C1 segment of cervical spinal cord (tissue), 14 donors: ENCODE measurements at regions not wholly inside any gene's neighbourhood (a gene's known extent, or its start where the extent isn't known, plus 50 kb on each side); places are given as distances from the start of the nearest gene placed in this dataset.

Experiments
- DNase-seq, 14 donors: peaks; one replicate each; lab custom pipeline; 2025; lab: John Stamatoyannopoulos, UW

DNA sequence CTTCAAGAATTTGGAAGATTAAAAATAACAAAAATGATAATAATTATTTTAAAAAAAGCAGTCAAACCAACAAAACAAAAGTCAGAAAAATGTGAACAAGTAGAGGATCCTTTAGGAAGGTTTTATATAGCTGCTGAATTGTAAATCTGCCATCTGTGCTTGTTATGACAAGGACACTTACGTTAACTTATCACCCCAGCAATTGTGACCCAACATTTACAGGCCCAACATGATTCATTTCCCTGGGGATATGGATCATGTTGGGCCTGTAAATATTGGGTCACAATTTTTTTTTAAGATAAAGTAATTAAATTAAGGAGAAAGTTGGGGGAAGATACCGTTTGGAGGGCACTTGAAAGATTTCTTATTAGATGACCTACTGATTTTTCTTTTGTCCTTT lies 261.4 kb upstream of the HABP2 start:
- DNase-seq = no peak

DNA sequence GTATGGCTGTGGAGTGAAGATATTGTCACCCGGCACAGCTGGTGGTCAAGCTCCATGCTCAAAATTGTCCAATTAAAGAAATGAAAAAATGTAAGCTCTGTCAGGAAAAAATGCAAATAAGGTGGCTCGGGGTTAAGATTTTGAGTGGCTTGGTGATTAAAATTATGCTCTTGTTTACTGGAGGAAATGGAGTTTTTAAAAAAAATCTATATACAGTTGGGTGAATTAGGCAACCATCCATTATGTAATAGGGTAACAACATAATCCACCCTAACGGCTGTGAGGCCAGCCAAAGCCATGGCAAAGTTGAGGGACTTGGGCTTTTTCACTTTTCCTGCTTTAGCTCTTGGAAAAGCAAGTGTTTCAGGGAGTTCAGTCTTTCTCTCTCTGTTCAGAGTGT lies 260.8 kb upstream of the HABP2 start:
- DNase-seq = no peak

DNA sequence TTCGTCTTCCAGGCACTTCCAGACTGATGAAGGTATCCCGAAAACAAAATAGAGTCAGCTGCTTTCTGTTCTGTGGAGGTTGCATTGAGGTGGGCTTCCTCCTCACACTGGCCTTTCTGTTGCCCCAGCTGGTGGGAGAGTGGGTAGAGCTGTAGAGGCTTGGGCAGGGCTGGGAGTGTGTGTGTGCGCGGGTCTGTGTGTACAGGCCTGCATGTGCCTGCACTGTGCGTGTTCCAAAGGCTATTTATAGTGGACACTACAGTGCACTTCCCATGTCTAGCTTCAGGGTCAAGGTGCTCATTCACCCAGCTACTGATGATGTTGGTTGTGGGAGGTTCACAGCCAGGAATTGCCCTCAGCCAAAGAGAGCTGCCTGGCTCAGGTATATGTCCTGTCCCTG lies 260.1 kb upstream of the HABP2 start:
- no peak for DNase-seq

DNA sequence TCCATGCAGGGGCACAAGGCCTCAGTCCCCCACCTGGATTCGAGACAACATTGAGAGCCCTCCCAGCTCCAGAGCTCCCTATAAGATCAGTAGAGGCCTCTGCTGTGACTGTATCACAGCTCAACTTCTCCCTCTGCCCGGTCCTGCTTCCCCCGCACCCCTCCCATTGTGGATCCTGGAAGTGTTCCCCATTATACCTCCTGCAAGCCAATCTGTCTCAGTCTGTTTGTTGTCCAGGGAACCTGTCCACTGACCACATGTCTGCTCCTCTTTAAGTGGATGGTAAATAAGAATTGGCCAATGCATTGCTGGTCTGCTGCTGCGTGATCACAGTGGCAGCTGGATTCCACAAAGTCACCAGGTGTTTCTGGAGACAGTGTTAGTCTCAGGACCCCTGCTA lies 259.7 kb upstream of the HABP2 start:
- no peak for DNase-seq

DNA sequence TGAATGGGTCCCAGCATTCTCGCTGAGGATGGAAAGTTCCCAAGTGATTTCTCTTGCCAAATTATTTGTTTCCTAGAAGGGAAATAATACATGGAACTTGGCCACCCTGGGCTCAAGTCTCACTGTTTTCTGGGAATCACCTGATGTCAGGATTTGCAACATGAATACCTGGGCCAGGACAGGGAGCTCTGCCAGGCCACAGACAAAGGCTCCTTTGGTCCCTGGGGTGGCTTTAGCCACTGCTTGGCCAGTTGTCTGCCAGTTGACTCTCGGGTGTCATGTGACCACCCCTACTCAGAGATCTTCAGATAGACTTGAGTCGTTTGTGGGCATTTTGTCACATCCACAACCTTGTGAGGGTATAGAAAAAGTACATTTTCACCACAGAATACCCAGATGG lies 258.0 kb upstream of the HABP2 start:
- peak in 2 of 14 donors; percentile 10 to 46 for DNase-seq

DNA sequence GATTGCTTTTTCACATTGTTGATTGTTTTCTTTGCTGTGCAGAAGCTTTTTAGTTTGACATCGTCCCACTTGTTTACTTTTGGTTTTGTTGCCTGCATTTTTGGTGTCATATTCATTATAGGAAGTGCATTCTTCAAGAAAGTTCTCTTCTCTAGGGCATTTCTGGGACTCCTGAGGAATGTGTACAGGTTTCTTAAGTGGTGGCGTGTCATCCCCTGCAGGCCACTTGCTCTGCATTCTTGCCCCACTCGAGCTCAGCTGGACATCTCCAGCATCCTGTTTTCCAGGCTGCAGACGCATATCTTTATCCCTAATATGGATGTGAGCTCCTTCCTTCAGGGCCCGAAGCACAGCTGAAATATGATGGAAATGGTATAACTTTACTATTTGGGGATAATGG lies 255.6 kb upstream of the HABP2 start:
- DNase-seq = no peak

DNA sequence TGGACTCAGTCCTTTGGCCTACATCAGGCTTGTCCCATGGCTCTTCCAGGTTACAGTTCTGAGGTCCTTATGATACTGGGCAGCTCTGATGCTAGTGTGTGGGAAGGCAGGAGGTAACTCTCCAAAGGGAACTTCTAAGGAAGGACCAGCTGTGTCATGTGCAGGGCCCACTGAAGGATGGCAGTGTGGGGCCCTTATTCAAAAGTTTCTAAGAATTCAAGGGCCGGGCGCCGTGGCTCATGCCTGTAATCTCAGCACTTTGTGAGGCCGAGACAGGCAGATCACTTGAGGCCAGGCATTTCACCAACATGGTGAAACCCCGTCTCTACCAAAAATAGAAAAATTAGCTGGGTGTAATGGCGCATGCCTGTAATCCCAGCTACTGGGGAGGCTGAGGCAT lies 254.2 kb upstream of the HABP2 start:
- DNase-seq = no peak

DNA sequence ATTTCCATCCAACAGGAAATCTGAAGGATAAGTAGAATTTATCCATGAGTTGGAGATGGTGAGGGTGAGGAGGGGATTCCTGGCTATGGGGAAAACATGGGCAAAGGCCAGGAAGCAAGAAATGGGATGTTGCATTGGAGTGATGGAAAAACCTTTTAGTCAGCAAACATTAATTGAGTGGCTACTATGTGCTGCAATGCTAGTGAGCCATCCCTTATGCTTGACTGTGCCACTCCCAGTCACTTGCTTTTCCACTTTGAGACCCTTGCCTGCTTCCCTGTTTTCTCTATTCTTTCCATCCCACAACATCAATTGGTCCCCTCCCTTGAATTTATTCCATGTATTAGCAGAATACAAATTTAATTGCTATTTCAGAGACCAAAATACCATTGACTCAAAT lies 252.7 kb upstream of the HABP2 start:
- no peak for DNase-seq

DNA sequence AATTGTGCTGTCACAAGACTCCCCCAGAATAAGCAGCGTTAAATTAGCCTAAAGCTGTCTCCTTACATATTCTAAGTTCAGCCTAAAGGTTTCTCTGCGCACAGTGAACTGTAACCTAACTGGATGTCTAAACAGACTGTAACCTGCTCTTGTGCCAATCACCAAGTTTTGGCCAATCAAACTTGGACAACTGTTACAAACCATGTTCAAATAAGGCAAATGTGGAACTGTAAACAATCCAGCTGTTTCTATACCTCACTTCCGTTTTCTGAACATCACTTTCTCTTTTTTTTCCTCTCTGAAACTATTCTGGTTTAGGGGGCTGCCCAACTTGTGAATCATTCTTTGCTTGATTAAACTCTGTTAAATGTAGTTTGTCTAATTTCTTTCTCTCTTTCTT lies 252.2 kb upstream of the HABP2 start:
- no peak for DNase-seq

DNA sequence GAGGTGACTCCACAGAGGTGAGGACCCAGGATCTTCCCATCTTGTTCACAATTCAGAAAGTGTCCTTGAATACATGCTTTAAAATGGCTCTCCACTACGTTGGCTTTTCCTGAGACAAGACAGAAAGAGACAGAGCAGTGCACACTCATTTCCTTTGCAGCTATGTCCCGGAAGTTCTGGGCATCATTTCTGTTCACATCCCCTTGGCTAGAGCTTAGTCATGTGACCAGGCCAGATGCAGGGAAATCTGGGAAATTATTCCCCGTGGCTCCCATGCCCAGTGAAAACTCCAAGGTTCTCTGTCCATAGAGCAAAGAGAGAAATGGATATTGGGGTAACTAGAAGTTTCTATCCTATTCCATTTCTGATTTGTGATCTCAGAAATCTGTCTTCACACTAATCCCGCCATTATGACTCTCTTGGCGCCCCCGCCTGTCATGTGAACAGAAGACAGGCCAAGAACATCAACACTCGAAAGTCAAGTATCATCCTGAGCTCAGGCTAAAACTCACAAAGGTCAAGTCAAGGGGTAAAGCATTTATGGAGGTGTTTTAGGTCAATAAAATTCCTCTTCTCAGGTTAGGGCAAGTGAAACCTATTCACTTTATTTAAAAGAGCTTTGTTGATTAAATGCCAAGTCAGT lies 251.4 kb upstream of the HABP2 start:
- no peak for DNase-seq

DNA sequence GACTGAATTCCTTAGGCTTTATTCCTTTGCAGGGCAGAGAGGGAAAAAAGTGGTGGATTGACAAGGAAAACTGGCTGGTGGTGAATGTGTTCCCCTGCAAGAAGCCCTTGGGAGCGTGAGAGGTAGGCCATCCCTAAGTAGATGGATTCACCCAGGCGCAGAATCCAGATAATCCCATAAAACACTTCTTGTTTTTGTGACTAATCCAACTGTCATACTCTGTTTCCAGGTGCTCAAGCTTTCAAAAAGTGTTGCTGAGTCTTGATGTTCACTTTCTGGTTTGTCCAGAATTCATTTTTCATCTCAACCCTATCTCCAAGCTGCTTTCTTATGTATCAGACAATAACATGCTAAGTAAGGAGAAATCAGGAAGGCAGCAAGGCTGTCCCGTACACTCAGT lies 250.8 kb upstream of the HABP2 start:
- DNase-seq = no peak

DNA sequence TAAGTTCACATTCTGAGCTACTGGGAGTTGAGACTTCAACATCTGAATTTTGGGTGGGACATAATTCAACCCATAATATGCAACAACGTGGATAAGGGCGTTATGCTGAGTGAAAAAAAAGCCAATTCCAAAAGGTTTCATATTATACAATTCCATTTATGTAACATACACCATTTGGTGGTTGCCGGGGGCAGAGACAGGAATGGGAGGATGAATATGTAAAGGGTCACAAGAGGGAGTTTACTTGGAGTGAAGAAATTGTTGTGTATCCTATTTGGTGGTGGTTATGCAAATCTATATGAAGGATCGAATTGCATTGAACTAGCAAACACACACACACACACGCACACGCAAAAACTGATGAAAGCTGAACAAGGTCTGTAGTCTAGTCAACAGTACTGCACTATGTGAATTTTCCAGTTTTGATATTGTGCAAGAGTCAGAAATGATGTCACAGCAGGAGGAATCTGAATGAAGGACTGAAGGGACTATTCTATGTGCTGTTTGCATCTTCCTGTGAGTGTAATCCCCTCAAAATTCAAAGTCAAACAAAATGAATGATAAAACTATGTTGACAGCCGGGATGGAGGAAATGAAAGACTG lies 249.2 kb upstream of the HABP2 start:
- no peak for DNase-seq

DNA sequence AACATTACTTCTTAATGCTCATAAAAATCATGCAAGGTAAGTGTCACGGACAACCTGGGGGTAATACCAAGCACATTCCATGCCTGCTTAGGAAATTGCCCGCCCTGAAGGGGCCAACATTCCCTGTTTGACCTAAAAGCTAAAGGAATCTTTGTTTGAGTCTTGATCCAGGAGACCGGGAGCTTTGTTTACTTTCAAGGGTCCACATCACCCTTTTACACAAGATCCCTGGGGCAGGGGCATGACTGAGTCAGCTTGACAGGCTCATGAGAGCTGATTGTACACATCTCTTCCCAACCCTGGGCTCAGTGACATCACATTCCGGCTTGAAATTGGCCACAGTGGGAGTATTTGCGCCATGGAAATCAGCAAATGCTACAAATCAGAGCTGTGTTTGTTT lies 248.1 kb upstream of the HABP2 start:
- DNase-seq = no peak

DNA sequence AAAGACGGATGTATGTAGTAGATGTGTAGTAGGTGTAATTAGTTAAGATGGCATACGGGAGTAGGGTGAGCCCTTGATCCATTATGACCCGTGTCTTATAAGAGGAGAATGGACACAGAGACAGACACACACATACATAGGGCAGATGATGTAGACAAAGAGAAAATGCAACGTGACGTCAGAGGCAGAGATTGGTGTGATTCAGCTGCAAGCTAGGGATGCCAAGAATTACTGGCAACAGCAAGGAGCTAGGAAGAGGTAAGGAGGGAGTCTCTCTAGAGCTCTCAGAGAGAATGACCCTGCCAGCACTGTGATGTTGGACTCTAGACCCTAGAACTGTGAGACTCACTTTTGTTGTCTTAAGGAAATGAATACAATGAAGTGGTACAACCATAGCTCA lies 247.0 kb upstream of the HABP2 start:
- DNase-seq = no peak

DNA sequence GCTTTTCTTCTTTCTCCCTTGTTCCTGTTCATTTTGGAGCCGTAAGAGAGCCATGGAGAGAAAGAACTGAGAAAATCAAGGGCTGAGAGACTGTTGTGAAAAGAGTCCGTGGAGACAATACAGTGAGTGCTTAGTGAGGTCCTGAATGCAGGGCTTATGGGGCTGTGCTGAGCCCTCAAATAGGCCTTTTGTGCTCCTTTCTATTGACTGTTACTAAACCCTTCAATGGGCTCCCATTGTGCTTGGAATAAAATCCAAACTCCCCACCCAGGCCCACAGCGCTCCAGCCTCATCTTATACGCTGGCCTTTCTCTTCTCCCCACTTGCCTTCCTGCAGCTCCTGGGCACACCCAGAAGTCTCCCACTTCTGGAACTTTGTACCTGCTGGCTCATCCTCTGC lies 243.1 kb upstream of the HABP2 start:
- peak in 6 of 14 donors; percentile 13 to 39 (median 28) for DNase-seq

DNA sequence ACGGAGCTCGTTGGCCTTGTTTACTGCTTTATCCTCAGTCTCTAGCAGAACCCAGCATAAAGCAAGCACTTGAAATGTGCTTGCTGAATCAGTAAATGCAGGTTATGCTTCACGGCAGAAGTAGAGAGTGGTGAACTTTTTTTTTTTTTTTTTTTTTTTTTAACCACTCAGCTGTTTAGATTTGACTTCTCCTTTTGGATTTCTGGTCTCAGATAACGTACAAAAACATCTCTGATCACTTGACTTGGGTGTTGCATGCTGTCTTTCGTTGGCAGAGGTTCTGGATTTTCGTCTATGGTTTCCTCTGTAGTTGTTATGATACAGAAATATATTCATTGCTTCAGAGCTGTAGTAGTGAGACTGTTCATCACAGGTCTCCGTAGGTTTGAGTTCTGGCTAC lies 242.5 kb upstream of the HABP2 start:
- DNase-seq = no peak

DNA sequence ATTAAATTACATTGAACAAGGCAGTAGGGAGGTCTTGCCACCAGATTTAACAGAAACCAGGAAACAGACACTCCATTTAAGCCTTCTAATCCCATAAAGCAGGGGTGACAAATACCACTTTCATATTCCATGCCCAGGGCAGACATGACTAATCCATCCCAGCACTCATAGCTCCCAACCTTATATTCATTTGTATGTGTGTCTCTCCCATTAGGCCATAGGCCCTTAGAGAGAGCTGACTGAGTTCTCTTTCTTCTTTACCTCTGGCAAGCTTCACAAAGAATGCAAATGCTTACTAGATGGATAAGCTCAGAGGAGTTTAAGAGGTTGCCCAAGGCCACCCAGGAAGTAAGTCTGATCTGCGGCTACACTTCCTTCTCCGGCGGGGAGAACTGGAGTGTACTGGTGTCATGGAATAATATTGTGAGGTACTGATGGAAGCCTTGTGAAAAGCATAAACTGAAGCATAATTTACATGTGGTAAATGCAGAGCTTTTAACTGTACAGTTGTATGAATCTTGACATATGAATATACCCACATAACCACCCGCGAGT lies 239.7 kb upstream of the HABP2 start:
- no peak for DNase-seq

DNA sequence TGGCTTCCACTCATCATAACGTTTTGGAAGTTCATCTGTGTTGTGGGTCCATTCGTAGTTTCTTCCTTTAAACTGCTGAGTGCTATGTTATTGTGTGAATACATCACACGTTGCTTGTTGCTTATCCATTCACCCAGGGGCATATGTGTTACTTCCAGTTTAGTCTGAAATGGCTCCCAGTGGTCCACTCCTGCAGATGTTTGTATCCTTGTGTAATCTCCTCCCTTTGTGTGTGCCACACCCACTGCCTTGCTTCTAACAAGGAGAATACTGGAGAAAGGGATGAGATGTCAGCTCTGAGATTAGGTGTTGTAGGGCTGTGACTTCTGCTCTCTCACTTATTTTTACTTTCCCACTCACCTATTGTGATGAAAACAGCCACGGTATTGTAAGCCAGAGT lies 239.1 kb upstream of the HABP2 start:
- DNase-seq = no peak

DNA sequence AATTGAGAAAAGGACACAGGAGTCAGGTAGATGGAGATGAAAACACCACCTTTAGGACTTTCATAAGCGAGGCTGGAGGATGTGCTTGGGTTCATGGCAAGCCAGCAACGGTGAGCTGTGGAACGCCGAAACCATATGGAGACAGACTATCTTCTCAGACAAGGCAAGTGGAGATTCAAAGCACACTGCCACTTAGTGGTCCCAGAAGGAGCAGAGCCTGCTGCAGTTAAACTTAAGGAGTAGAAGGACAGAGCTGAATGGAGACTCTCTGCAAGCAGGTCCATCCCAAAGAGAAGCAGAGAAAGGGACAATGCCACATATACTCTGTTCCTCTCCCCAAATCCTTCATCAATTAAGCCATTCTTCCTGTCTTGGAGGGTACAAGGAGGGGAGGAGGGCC lies 236.3 kb upstream of the HABP2 start:
- no peak for DNase-seq

DNA sequence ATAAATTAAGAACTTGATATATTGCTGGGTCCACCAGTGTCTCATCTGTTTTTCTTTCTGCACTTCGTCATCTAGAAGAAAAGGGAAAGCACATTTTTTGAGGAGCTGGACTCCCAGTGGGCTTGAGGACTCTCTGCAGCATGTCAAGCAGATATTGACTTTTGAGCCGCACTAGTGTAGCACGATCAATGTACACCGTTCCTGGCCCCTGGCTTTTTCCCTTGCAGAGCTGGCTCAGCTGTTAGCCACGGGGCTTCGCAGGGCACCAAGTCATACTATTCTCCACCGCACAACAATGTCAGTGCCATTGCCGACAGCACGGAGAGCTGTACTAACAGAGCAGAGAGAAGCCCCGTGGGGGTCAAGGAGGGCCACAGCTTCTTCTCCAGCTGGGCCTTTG lies 235.4 kb upstream of the HABP2 start:
- DNase-seq = no peak

DNA sequence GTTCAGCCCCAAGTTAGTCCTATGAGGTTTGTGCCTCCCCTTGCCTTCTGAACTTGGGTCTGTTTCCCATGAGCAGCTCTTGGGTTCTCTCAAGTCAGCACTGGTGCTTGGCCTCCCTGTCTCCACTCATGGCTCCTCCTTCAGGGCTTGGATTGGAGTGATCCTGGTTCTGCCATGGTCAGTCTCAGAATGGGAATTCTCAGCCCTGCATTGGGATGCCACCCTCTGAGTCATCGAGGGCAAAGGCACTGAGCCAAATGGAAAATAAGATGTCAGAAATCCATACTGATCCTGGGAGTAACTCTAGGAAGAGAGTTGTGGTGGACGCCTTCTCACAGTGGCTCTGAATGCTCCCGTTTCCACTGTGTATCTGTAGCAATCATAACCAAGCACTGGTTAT lies 233.4 kb upstream of the HABP2 start:
- no peak for DNase-seq

DNA sequence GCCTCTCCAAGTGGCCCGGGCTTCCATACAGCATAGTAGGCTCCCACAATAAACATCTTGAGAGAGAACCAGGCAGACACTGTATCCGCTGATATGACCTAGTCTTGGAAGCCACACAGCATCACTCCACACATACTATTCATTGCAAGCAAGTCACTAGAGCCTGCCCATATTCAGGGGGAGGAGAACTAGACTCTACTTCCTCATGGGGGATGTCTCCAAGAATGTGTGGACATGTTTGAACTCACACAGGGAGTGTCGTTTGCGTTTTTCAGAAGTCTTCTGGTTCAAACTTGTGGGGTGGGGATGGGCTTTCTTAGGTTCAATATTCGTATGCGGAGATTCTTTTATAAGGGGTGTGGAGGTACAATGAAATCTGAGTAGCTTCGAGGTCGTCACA lies 232.6 kb upstream of the HABP2 start:
- DNase-seq = no peak

DNA sequence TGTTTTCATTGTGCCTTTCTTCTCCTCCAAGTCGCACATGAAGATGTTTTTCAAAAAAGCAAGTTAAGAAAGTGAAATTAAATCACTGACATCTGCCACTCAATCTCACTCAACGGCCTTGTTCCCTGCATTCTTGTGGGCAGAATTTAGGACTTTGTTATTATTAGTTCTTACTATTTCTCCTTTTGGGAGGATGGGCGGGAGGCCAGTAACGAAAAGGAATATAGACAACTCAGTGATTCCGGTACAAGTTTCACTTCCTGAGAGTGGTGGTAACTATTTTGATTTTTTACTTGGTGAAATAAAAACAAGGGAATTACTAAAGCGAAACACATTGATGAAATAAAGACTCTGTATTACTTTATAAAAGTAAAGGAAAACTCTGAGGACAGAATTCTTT lies 231.9 kb upstream of the HABP2 start:
- DNase-seq = no peak

DNA sequence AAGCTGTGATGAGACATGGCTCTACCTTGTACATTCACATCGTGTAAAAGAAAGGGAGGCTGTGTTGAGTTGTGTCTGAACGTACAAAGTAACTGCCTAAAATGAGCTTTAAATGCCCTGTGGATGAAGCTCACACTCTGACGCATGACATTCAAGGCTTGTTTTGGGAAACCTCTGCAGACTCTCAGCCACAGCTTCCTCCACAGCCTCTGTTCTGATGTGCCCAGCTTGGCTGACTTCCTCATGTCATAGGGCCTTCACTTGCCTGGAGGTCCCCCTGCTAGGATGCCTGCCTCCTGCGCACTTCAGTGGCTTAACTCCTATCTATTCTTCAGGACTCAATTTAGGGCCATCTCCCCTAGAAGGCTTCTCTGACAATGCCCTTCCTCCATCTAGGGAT lies 230.0 kb upstream of the HABP2 start:
- peak in 6 of 14 donors; percentile 7 to 50 (median 28) for DNase-seq
